Pons (tissue), 1 donor: ENCODE measurements at regions not wholly inside any gene's neighbourhood (a gene's known extent, or its start where the extent isn't known, plus 50 kb on each side); places are given as distances from the start of the nearest gene placed in this dataset.
"Not testable (repeated sequence)": the region's sequence is repeated elsewhere in the genome, so short reads cannot be mapped to it uniquely, and the experiment has no call there.

Experiments
- DNase-seq: peaks from one replicate; pipeline ENCODE4 v3.0.0-alpha.2; 2016; ENCODE audit warnings: low spot score

DNA sequence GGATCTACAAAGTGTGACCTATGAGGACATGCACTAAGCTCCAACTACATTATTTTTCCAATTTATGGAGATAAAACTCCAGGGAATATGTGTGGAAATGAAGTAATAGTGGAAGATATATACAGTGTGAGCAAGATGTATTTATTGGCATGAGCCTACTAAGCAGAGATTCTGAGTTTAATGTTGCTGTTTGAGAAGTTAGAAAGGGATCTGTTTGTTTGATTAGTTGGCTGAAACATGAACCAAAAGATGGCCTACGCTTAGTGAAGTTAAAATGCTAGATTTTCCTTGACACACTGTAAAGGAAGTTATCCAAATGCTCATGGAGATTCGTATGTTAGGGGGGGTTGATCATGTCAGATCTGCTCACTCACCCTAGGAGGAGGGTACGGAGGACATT lies 621.7 kb downstream of the TMEM182 start:
- DNase-seq = no peak

DNA sequence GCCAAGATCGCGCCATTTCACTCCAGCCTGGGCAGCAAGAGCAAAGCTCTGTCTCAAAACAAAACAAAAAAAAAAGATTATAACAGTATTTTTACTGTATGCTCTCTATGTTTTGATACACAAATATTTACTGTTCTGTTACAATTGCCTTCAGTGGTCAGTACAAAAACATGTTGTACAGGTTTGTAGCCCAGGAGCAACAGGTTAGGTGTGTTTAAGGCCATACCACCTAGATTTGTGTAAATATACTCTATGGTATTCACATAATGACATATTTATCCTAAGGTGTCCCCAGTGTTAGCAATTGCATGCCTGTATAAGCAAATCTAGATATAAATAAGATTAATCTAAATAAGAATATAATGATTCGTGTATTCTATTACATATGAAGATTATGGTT lies 625.0 kb downstream of the TMEM182 start:
- no peak for DNase-seq

DNA sequence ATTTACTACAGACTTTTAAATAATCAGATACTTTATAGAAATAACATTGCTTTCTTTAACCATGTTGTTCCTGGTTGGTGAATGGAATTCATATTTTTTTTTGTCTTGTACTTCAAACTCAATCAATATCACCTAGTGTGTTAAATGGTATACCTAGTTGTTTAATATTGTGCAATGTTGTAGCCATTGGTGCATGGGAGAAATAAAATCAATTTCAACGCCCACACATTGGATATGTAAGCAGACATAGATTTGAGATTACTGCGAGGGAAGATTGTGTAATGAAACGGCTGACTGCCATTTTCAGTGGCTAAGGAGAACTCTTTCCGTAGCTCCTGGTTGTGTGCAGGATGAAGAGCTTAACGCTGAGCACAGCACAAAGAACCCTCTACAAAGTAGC lies 626.1 kb downstream of the TMEM182 start:
- DNase-seq = no peak

DNA sequence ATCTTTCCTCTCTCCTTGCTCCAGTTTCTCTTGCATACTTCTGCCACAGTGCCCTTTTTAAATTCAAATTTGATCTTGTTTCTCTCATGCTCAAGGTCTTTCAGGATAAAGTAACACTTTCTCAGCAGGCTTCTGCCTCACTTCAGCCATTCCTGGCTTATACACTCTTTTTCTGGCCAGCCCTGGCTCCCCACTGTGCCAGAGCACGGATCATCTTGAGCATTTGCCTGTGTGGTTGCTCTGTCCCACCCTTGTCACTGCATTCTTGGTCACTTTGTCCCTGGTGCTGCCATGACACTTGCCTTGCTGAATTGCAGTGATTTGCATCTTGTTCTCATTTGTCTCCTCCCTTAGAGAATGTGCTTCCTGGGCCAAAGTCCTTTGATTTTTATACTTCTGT lies 634.3 kb downstream of the TMEM182 start:
- DNase-seq = no peak

DNA sequence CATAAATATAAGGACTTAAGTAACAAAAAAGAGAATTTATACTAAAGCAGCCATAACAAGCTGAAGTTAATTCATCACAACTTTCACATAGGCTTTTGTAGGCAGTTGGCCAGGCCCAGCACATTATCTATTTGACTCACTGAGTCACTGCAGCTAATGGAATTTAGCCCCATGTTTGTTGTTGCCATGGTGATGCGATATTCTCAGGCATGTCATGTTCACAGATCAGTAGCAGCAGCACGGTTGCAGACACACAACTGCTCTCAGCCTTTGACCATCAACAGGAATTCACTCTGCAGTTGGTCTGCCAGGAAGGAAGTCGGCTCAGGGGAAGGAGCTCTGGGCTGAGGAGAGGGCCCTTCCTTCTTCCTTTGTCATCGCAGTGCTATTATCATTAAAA lies 639.8 kb downstream of the TMEM182 start:
- DNase-seq = no peak

DNA sequence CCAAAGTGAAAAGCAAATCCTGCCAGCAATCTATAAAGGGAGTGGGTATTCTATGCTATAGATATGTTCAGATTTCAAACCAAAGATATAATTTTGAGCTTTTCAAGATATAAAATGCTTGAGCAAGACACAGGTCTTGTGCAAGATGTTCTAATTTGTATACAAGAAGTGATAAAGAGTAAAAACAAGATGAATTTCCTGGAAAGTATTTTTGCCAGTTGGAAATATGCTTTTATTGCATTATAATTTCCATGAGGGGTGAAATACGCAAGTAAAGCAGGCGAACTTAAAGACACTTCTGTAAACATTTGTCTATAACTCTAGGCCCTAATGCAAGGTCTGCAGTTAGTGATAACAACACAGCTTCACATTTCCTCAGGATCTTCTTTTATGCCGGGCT lies 640.5 kb downstream of the TMEM182 start:
- DNase-seq = no peak

DNA sequence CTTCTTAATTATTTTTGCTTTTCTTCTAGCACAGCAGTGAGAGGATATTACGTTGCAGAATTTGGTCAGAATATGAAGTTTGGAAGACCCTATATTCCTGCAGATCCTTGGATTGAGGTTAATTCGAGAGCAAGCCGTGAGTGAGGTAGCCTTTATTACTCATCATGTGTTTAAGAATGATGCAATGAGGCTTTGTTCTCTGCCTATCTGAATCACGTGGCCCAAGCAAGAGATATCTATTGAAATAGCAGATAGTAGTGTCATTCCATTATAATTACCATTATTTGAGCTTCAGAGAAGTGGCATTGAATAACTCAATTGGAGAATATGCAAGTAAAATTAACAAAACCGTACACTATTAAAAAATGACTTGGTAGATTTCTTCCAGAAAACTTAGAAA lies 641.1 kb downstream of the TMEM182 start:
- DNase-seq = no peak

DNA sequence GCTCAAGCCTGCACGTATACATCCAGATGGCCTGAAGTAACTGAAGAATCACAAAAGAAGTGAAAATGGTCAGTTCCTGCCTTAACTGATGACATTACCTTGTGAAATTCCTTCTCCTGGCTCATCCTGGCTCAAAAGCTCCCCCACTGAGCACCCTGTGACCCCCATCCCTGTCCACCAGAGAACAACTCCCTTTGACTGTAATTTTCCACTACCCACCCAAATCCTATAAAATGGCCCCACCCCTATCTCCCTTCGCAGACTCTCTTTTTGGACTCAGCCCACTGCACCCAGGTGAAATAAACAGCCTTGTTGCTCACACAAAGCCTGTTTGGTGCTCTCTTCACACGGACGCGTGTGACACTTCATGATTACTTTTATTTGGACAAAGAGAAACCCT lies 641.6 kb downstream of the TMEM182 start:
- DNase-seq = not testable (repeated sequence)

DNA sequence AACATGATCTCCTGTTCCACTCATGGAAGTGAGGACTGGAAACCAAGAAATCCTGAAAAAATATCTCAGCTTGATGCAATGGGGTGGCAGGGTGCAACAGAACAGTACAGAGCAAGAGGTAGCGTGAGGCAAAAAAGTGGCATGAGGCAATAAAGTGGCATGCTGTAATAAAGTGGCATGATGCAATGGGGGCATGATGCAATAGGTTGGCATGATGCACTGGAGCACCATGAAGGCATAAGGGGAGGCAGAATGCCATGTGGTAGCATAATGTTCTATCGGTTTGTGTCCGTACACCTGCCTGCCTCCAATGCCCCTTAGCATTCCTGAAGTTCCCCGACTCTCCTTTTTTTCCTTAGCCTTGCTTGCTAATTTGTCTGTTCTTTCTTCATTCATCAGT lies 648.4 kb downstream of the TMEM182 start:
- no peak for DNase-seq

DNA sequence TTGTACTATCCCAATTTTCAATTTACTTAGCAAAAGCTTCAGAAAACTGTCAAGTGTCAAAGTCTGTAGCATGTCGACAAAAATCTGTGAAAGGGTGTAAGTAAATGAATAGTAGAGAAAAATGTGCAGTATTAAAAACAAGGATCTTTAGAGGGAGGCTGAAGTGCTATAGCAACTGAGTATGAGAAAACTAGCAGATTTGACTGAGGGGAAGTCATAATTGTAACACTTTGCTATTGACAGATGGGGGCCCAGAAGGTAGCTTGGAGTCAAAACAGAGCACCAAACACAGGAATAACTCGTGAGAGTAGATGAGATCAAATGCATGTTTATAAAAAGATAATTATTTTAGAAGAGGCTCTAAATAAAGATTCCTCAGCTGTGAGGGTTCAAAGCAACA lies 657.7 kb downstream of the TMEM182 start:
- no peak for DNase-seq

DNA sequence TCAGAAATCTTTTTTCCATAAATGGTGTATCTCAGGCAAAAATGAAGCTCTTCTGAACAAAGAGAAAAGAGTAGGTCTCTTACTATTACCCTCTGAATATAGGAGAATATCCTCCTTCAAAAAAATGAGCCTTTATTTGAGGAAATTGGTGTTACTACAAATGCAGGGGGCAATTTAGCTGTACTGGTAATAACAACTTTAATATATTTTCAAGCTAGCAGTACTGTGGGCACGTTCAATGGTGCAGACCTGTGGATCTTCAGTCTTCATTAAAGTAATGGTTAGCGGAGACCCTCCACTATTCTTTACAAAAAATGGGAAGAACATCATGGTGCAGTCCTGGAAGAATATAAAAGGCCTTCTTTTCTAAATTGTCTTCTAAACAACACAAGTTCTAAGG lies 661.3 kb downstream of the TMEM182 start:
- DNase-seq = no peak

DNA sequence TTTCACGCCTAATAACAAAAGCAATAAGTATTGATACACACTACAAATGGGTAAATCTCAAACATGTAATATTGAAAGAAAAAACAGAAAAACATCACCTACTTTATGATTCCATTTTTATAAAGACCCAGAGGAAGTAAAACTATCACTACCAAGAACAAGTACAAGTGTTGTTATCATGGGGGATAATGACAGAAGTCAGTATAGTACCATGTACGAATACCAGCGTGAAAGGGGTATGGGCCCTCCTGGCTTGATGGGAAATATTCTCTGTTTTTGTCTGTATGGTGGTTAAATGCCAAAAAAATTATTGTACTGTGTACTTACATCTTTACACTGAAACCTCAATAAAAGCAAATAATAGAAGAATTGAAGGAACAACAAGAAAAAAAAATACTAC lies 665.7 kb downstream of the TMEM182 start:
- no peak for DNase-seq

DNA sequence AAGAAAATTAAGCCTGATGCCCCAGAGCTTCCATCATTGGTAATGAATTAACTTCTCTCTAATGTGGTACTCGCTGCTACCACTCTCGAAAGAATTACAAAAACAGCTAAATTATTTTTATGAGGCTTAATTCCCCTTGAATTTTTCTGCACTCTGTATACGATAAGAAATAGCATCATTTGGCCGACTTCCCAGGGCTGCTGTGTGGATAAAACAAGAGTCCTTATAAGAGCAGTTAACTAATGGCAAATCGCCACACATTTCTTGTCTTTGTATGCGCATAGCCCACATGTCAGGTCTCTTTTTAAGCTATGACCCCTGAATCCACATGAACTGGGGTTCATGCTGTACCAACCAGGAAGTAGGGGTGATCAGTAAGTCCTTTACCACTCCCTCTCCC lies 668.4 kb downstream of the TMEM182 start:
- DNase-seq = no peak

DNA sequence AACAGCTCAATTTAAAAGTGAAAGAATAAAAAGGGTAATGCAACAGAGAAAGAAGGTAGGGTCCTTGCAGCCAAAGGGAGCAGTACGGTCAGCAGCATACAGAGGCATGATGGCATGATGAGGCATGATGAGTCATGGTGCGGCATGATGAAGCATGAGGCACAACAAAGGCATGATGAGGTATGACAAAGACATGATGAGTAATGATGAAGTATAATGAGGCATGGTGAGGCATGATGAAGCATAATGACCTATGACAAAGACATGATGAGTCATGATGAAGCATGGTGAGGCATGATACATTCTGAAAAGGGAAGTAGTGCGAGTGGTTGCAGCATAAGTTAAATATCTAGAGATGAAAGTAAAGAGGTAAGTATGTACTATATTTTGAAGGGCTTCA lies 673.2 kb downstream of the TMEM182 start:
- no peak for DNase-seq

DNA sequence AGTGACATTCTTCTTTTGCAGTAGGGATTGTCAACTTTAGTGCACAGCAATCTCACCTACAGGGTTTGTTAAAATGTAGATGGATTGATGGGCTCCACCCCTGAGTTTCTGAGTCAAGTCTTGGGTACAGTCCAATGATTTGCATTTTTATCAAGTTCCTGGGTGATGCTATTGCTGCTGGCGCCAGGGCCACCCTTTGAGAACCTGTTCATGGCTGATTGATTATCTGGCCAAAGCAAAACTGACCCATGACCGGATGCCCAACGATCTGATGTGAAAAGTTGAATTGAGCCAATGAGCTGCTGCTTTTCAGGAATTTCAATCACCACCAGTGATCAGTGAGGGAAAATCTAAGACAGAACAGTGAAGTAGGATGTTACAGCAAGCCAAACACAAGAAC lies 675.3 kb downstream of the TMEM182 start:
- no peak for DNase-seq

DNA sequence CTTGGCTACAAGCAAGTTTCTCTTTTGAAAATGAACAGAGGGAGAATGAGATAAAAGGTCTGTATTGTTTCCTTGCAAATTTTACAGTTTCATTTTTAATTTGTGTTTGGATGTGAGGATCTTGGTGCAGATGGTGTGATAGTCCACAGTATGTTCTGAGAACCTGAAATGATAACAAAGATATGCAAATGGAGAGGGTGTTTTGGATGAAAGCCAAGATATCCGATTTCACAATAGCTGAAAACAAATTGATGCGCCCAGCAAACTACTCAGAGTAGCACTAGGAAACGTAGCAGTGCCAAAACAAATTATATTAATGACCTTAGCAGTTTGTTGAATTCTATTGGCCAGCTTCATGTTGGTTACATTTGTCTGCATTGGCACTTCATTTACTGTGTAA lies 683.5 kb downstream of the TMEM182 start:
- DNase-seq = no peak

DNA sequence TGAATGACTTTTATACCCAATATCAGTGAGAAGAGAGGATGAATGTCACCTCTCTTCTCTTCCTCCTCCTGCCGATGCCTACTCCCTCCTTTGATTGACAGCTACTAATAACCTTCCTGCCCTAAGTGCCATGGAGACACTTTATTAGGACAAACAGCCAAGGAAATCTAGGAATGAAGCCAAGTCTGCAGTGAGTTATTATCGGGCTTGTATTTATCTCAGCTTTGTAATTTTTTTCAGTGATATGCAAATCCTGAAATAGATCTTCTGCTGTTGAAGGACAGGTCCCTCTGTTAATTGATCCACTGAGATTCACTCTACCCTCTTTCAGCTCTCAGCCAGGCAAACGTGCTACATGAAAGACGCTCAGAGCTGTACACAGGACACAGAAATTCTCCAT lies 686.7 kb downstream of the TMEM182 start:
- DNase-seq = no peak

DNA sequence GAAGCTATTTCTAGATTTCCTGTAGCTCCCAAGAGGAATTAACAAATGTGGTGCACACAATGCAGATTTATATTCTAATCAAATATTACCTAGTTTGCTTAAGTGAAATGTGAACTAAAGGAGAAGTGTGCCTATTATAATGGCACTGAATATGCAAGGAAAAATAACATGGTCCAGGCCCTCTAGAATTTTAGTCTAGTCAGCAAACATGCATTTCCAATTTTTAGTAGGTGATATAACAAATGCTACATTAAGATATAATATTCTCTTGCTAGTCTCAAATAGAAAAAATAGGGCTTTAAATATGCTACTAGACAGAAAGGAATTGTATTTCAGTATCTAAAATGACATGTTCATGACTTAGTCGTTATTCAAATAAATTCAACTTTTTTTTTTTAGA lies 689.5 kb downstream of the TMEM182 start:
- no peak for DNase-seq

DNA sequence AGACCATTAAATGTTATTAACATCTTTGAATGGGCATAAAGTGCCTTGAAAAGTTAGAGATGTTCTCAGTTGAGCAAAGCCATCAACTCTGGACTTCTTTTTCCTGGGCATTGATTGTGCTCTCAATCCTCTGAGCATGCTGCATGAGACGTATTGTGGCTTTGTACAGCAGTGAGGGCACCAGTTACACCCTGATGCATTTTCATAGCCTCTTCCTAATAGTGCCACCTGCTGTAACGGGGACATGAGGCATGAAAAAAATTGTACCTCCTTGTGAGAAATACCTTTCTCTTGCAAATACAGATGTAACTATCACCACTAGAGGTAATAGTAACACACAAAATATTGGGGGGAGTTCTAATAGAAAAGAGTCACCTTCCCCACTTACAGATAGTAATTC lies 697.5 kb downstream of the TMEM182 start:
- no peak for DNase-seq

DNA sequence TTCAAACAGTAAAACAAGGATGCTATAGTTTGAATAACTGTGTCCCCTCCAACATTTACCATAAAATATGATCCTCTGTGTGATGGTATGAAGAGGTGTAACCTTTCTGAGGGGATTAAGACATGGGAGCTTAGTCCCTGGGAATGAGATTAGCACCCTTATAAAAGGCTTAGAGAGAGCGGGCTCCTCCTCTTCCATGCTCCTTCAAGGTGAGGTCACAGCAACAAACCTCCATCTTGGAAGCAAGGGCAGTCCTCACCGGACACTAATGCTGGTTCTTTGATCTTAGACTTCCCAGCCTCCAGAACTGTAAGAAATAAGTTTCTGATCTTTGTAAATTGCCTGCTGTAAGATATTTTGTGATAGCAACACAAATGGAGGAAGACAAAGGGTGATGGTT lies 700.3 kb downstream of the TMEM182 start:
- DNase-seq = no peak

DNA sequence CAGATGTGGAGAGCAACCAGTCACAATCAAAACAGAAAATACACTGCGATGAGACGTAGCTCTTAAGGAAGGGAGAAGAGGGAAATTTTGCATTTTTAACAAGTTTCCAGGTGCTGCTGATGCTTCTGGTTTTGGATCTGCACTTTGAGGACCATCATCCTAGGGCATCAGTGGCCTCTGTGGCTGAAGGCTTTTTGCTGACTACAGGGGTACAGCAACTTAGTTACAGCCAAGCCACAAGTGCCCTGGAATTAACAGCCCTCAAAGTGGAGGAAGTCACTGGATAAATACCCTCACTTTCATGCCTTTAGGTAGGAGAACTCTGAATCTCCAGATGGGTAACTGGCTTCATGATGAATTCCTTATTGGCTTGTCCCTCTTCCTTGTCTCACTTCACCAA lies 700.9 kb downstream of the TMEM182 start:
- no peak for DNase-seq

DNA sequence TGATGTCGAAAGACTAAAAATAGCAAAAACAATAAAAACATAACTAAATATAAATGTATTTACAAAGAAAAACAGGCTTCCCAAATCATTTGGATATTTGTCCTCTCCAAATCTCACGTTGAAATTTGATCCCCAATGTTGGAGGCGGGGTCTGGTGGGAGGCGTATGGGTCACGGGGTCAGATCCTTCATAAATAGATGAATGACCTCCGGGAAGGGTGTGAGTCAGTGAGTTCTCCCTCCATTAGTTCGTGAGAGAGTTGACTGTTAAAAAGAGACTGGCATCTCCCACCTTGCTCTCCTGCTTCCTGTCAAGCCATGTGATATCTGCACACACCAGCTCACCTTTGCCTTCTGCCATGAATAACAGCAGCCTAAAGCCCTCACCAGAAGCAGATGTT lies 703.0 kb downstream of the TMEM182 start:
- DNase-seq = no peak

DNA sequence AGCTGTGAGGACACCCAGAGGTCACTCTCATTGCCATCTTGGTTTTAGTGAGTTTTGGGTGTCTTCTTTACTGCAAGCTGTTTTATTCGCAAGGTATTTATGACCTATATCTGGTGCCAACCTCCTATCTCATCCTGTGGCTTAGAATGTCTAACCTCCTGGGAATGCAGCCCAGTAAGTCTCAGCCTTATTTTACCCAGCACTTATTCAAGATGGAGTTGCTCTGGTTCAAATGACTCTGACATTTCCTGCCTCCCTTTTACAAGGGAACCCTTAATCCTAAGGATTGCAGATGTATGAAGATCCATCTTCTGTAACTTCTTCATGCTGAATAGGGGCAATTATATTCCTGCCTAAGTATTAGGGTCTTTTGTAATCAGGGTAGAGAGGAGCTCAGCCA lies 708.0 kb downstream of the TMEM182 start:
- DNase-seq = no peak

DNA sequence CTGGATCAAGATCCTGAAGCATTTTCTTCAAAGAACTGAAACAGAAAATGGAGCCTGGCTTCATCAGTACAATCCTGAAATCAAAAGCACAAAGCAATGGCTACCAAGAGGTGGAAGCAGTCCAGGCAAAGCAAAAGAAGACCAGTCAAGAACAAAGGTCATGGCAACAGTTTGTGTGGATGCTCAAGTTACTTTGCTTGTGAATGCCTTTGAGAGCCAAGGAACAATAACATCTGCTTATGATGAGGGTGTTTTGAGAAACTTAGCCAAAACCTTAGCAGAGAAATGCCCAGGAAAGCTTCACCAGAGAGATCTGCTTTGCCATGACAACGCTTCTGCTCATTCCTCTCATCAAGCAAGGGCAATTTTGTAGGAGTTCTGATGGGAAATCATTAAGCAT lies 723.1 kb downstream of the TMEM182 start:
- DNase-seq = peak; percentile 38

DNA sequence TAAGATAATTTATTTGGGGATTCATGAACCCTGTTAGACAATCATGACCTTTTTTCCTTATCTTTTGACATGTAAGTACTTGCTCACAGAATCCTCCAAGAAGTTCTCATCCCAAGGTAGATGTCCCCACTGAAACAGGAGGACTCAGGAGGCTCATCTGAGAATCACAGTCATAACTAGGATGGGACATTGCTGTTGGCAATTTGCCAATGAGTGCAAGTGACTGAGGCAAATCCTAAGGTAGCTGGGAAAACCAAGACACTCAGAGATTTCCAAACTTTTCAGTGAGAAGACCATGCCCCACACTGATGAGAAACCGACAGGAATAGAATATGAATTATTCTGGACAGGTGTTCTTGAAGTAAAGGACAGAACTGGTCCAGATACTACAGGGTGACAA lies 735.0 kb downstream of the TMEM182 start:
- no peak for DNase-seq
